AG04450 (cell line): ENCODE measurements at regions not wholly inside any gene's neighbourhood (a gene's known extent, or its start where the extent isn't known, plus 50 kb on each side); places are given as distances from the start of the nearest gene placed in this dataset.

ENCODE experiments used
- CTCF ChIA-PET: fragments of 300-600, 350-600 bp; formaldehyde crosslinking; extraction: SDS; loops from one replicate; lab custom pipeline; 2022; ENCODE audit warnings: antibody characterized with exemption, inconsistent platforms; lab: Charles Lee
- POLR2A ChIA-PET: fragments of 350-600 bp; formaldehyde crosslinking; extraction: SDS; loops from one replicate; lab custom pipeline; 2021; ENCODE audit warnings: antibody characterized with exemption, inconsistent platforms; lab: Yijun Ruan, JAX
- DNase-seq: peaks from one replicate; pipeline ENCODE4 v3.0.0-alpha.2; 2011; ENCODE audit warnings: low read depth, low spot score
- H3K27ac ChIP-seq: one replicate; pipeline ENCODE4 v1.5.1; 2012; ENCODE audit warnings: low read depth, low read length, control low read depth
- H3K27me3 ChIP-seq: one replicate; pipeline ENCODE4 v1.6.0; 2012; ENCODE audit warnings: low read length; ENCODE audit not compliant: control insufficient read depth, insufficient read depth
- H3K4me3 ChIP-seq: 2 replicates; pipeline ENCODE4 v1.5.1; 2011; ENCODE audit warnings: mild to moderate bottlenecking, low read depth, low read length, control low read depth
- H3K9me3 ChIP-seq: 2 replicates; pipeline ENCODE4 v1.5.1; 2012; ENCODE audit warnings: low read length; ENCODE audit not compliant: control insufficient read depth, insufficient read depth
- CTCF ChIP-seq: IDR thresholded peaks from 2 replicates; pipeline ENCODE4 v1.5.1; 2011; ENCODE audit warnings: low read depth, low read length, control low read depth, inconsistent platforms

- peak overlapping the region; percentile 43 for H3K27ac ChIP-seq
- POLR2A ChIA-PET: interaction anchor here (0.5 to 0.9 kb wide), 3 partner anchors 62 to 316 kb away, joined by 3 read pairs; no protein-coding TSS in a partner anchor
- no peaks in the 10 kb centered on the region for H3K27me3 ChIP-seq
- H3K9me3 ChIP-seq: no peaks in the 10 kb centered on the region
- CTCF ChIA-PET: no interaction called here
- DNase-seq: no peak
- no peak overlapping the region for H3K4me3 ChIP-seq
- no peak for TF ChIP-seq CTCF
Measured at GRCh38 chr4:114076899-114077570, 97.6 kb upstream of the ARSJ start.

- Histone ChIP-seq H3K27ac (peak overlapping the region; percentile 43), H3K27me3 (no peaks in the 10 kb centered on the region), H3K4me3 (no peak overlapping the region), H3K9me3 (no peaks in the 10 kb centered on the region)
- ChIA-PET CTCF (no interaction called here), POLR2A (interaction anchor here (0.5 to 0.9 kb wide), 2 partner anchors 118 to 316 kb away, joined by 3 read pairs; no protein-coding TSS in a partner anchor)
- DNase-seq: peak; percentile 59
- TF ChIP-seq CTCF: no peak
Measured at GRCh38 chr4:114077610-114078009, 98.2 kb upstream of the ARSJ start.

- CTCF ChIA-PET: no interaction called here
- Histone ChIP-seq H3K9me3 (no peaks in the 10 kb centered on the region), H3K27ac (no peak overlapping the region), H3K27me3 (no peaks in the 10 kb centered on the region), H3K4me3 (no peak overlapping the region)
- DNase-seq: no peak
- POLR2A ChIA-PET: no interaction called here
- no peak for TF ChIP-seq CTCF
Measured at GRCh38 chr4:114078636-114079035, 99.2 kb upstream of the ARSJ start.

- no peak for DNase-seq
- Histone ChIP-seq H3K9me3 (no peaks in the 10 kb centered on the region), H3K4me3 (no peak overlapping the region), H3K27me3 (no peaks in the 10 kb centered on the region), H3K27ac (no peak overlapping the region)
- ChIA-PET CTCF (interaction anchor here (0.5 to 0.9 kb wide), 2 partner anchors 10 to 688 kb away, joined by 4 to 5 read pairs; no protein-coding TSS in a partner anchor), POLR2A (no interaction called here)
- no peak for TF ChIP-seq CTCF
Measured at GRCh38 chr4:114081783-114082182, 102.3 kb upstream of the ARSJ start.

GRCh38 chr4:114082348-114082747, 102.9 kb upstream of the ARSJ start:
- POLR2A ChIA-PET: no interaction called here
- Histone ChIP-seq H3K4me3 (no peak overlapping the region), H3K27ac (no peak overlapping the region), H3K27me3 (no peaks in the 10 kb centered on the region), H3K9me3 (no peaks in the 10 kb centered on the region)
- DNase-seq: no peak
- CTCF ChIA-PET: no interaction called here
- no peak for TF ChIP-seq CTCF
